SH-SY5Y (cell line): ENCODE measurements at regions not wholly inside any gene's neighbourhood (a gene's known extent, or its start where the extent isn't known, plus 50 kb on each side); places are given as distances from the start of the nearest gene placed in this dataset.

ENCODE experiments used
- GATA2 ChIP-seq: IDR thresholded peaks from 2 replicates; pipeline ENCODE4 v1.6.1; 2011; ENCODE audit warnings: mild to moderate bottlenecking, low read depth, low read length
- GATA3 ChIP-seq: IDR thresholded peaks from 2 replicates; pipeline ENCODE4 v1.6.1; 2011; ENCODE audit warnings: low read depth, mild to moderate bottlenecking, low read length, moderate library complexity

- TF ChIP-seq GATA3 (no peak), GATA2 (no peak)
Observed at GRCh38 chr1:60857851-60858250, 224.5 kb upstream of the NFIA start.

DNA sequence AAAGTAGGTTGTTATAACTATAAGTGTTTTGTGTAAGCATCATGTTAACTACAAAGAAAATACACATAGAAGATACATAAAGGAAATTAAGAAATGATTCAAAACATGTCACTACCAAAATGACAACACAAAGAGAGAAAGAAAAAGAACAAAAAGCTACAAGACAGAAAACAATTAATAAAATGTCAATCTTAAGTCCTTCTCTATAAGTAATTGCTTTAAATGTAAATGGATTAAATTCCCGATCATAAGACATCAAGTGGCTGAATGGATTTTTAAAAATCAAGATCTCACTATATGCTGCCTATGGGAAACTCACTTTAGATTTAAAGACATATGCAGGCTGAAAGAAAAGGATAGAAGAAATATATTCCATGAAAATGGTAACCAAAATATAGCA, 232.3 kb upstream of the NFIA start:
- TF ChIP-seq GATA2 (no peak), GATA3 (no peak)

DNA sequence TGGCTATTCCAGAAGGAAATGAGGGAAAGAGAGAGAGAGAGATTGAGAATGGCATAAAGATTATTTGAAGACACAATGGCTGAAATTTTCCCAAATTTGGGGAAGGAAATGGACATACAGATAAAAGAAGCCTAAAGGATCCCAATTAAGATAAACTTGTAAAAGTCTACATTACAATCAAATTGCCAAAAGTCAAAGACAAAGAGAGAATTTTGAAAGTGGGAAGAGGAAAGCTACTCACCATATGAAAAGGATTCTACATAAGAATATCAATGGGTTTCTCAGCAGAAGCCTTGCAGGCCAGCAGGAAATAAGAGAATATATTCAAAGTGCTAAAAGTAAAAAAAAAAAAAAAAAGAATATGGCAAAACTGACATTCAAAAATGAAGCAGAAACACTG, 233.0 kb upstream of the NFIA start:
- no peak for TF ChIP-seq GATA2
- TF ChIP-seq GATA3: no peak

DNA sequence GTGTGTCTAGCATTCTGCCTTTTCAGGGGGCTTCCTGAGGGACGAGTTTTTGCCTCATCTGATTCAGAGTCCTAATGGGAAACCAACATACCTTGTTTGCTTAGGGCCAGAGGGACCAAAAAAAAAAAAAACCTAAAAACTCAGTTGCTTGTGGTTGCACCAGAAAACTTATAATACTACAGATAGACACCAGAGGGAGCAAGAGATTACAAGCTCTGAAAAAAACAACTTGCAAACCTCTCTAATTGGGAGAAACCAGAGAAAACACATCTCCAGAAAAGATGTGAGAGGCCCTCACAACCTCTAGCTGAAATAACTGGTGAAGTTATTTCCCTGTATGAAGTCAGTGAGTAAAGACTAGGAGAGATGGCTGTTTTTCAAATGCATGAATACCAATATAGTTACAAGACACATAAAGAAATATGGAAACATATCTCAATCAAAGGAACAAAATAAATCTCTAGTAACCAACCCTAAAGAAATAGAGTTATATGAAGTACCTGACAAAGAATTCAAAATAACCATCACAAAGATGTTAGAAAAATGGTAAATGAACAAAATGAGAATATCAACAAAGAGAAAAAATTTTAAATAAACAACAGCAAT, 233.7 kb upstream of the NFIA start:
- TF ChIP-seq GATA3 (no peak), GATA2 (no peak)

- TF ChIP-seq GATA2 (no peak), GATA3 (no peak)
Observed at GRCh38 chr1:60847855-60848582, 234.3 kb upstream of the NFIA start.

- TF ChIP-seq GATA3 (no peak), GATA2 (no peak)
Observed at GRCh38 chr1:60847391-60847790, 235.0 kb upstream of the NFIA start.

DNA sequence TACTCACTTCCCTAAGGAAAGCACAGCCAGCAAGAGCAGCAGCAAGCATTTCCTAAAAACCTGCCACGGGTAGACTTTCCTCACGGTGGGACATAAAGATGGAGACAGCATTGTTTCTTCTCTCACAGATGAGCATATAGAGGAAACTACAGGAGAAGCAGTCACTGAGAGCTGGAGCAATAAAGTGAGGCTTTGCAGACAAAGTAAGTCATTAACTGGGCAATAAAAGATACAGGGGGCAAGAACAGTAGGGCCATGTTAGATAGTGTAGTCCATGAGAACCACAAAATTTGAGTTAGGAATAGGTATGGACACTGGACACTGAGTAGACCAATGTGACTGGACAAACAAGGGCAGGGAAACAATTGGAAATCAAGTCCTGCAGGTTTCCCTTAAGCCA, 240.1 kb upstream of the NFIA start:
- TF ChIP-seq GATA3 (no peak), GATA2 (no peak)

DNA sequence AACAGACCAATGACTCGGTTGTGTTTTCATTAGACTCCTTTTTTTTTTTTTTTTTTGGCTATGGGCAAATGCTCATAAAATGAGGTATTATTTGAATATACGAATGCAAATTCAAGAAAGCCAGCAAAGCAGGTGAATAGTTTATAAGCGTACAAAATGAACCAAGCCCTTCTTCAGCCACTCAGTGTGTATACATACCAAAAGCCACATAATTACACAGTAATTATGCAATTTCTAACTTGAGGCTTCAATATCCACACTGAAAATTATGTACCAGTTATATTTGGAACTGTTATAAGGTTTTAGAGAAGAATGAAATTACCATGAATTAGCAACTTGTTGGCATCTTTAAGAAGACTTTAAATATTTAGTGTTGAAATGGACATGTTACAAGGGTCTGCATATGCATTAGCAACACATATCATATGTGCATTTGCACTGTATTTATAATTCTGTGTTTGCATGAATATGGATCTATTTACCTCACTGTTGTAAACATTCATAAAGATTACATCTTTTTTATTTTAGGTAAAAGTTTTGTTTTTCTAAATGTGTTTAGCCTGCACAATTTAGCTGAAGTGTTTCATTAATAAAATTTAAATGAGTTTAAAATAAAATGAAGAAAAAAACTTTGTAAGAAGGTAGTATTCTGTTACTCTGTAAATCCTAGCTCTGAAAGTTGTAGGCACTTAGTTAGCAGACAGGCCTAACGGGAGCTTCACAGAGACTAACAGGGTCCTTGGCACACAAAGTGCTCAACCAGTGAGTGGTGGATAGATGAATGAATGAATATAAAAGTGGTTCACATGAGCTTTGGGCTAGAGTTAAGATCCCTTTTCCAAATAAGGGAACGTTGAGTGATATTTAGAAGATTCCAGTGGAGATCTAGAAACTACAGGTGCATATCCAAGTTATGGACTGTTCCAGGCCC, 241.0 kb upstream of the NFIA start:
- TF ChIP-seq GATA2 (no peak), GATA3 (no peak)

GRCh38 chr1:60835649-60836048, 246.7 kb upstream of the NFIA start:
- TF ChIP-seq GATA2 (no peak), GATA3 (no peak)

DNA sequence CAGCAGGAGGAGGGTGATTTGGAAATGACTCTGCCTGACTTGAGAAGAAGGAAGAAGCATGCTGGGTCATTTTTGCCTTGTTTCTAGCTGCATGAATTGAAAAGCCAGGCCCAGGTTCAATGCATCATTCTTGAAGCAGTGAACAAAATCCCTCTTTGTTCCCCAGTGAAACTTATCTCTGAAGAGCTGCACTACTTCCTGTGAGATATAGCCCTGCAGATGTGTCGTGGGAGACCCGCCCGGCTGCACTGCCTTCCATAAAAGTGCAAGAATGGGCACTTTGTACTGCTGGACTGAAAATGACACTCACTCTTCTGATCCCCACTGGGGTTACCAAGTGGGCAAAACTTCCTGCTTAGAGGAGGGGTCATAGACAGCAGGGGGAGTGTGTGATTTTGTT, 249.2 kb upstream of the NFIA start:
- TF ChIP-seq GATA3: no peak
- no peak for TF ChIP-seq GATA2

DNA sequence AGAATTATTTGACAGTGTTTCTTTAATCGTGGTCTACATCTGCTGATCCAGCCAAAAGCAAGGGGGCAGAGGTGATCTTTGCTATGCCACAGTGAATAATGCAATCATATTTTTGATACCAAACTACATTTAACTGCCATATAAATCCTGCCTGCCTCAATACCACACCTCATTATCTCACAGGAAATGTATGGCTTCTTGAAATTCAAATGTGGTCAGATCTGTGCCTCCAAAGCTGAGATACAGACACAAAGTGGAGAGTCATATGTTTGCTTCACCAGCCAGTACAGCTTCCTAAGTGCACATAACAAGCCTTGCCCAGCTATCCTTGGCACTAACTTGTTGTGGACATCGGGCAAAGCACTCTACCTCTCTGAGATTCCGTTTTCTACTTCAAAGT, 250.0 kb upstream of the NFIA start:
- no peak for TF ChIP-seq GATA3
- no peak for TF ChIP-seq GATA2

GRCh38 chr1:60831780-60832179, 250.6 kb upstream of the NFIA start:
- TF ChIP-seq GATA2: no peak

GRCh38 chr1:60828944-60829343, 253.4 kb upstream of the NFIA start:
- TF ChIP-seq GATA2 (no peak), GATA3 (no peak)

GRCh38 chr1:60826320-60827094, 255.9 kb upstream of the NFIA start:
- TF ChIP-seq GATA3: no peak
- no peak for TF ChIP-seq GATA2

- TF ChIP-seq GATA3 (no peak), GATA2 (no peak)
Observed at GRCh38 chr1:60825593-60825992, 256.8 kb upstream of the NFIA start.
